Activated gamma-delta T cell treated with Interleukin-2 at 50 U/mL for 16 hours (primary cell): ENCODE measurements at regions not wholly inside any gene's neighbourhood (a gene's known extent, or its start where the extent isn't known, plus 50 kb on each side); places are given as distances from the start of the nearest gene placed in this dataset.

Experiments used
- DNase-seq: peaks from one replicate; pipeline ENCODE4 v3.0.0-alpha.2; 2020

DNA sequence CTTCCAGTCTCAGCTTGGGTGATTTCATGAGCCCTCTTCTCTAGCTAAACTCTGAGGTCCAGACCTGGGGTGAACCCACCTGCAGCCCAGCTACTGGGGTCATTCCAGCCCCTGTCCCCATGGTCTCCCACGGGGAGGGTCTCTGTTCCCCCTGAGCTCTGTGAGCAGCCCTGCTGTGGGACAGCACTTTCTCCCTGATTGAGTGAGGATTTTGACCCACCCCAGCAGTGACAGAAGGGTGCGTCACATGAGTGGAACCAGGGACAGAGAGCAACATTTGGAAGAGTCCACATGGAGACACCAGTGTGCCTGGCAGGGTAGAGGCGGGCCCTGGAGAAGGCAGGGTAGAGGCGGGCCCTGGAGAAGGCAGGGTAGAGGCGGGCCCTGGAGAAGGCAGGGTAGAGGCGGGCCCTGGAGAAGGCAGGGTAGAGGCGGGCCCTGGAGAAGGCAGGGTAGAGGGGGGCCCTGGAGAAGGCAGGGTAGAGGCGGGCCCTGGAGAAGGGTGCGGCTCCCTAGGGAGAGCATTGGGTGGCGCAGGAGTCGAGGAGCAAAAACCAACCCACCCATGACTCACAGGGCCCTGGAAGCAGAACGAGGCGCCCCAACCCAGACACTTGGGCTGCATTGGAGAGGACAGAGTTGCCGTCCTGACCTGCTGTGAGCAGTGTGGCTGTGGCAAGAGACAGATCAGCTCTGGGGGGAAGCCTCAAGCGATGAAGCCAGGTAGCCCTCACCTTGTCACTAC is 227.7 kb upstream of the B3GAT1 start:
- DNase-seq = no peak

DNA sequence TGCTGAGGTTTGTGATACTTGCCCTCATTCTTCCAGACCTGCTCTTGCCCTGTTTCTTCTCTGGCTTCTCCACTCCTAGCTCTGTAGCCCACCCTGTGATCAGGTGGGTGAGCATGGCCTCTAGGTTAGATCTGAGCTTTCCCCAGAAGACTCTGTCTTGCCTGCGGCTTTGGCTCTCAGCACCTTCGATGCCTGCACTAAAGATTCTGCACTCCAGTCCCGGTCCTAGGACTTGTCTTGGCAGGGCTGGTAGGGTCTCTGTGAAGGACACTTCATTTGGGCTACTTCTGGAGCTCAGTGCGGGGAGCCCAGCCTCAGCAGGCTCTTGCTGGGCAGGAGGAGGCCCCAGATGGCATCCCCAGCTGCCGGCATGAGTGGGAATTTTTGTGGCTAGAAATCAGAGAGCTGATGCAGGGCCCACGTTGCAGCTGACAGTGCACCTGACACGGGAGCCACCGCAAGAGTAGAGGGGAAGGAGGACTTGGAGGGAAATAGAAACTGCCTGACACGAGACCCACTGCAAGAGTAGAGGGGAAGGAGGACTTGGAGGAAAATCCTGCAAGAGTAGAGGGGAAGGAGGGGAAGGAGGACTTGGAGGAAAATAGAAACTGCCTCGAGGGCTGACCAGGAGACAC is 226.9 kb upstream of the B3GAT1 start:
- DNase-seq = no peak

DNA sequence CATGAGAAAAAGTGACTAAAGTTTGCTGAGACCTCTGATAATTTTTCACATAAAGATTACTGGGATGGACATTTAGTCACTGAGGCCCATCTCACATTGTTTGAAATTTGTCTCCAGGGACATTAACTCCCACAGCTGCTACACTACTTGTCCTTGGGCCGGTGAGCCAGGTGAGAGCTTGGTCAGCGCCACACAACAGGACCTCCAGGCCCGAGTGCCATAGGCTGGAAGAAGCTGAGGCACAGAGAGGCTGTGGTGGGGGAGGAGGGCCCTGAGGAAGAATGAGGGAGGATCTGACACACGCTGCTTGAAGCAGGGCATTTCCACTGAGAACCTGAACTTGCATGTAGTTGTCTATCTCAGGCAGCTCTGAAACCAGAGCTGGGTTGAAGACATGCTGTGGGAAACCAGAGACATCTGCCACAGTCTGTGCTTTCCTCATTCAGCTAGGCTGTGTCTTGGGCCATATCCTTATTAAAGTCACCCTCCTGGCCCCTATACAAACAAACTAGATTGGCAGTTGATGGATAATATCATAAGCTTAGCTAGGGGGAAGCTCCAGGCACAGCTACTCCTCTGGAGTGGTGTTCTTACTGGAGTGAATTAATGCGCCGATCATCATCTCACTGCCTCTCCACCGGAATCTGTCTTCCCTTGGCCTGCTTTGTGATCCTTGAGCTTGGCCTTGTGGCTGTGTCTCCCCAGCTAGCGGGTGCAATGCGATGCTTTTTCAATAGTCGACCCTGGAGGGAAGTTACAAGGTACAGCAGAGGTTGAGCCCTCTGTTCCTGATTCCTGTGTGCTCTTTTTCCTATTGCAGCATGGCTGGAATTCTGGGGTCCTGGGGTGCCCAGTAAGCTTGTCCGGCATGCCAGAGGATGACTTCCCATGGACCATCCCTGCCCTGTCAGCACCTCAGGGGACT is 225.3 kb upstream of the B3GAT1 start:
- no peak for DNase-seq

DNA sequence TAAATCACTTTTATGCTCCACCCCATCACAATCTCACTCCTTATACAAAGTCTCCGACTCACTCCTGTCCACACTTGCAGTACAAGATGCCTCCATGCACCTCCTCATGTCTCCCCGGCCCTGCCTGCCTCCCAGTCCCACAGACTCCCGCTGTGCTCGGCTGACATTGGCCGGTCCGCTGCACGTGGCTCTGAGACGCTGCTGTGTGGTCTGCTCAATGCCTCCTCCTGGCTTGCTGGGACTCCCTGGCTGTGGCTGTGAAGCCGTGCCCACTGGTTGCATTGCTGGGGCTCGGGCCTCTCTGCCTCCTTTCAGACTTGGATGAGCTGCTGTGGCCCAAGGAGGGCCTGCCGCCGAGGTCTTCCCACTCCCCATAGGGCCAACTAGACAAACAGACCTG is 224.0 kb upstream of the B3GAT1 start:
- DNase-seq = no peak

DNA sequence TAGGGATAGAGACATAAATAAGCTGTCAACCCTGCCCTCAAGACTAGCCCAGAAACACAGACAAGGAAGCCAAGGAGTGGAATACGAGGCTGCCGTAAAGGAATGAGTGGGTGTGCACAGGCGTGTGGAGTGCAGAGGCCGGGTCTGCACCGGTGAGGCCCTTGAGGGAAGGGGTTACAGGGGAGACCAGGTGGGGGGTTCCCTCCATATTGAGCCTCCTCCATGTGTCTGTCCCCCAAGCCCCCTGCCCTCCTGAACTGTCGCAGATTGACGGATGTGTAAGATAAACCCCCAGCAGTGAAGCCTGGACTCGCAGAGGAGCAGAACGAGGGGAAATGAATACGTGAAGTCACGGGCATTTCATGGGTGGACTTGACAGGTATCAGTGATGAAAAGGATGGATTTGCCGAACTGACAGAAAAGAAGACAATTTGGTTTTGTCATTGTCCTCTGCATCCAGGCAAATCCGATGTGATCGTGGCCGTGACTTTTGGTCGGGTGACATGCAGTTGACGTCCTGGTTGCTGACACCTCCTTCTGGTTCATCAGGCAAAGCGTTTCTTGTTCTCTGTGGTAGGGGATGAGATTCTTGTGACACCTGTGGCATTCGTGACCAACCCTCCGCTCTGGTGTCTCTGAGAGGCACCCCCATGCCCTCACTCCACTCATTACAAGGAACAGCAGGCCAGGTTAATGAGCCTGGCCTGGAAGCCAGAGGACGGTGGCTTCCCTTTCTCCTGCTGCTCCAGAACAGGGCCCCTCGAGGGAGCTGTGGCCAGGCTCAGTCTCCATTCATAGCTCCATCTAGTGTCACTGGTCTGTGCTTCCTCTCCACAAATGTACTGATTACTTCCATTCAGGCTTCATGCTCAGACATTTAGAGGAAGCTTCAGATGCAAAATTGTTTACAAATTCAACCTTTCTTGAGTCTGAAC is 223.1 kb upstream of the B3GAT1 start:
- no peak for DNase-seq

DNA sequence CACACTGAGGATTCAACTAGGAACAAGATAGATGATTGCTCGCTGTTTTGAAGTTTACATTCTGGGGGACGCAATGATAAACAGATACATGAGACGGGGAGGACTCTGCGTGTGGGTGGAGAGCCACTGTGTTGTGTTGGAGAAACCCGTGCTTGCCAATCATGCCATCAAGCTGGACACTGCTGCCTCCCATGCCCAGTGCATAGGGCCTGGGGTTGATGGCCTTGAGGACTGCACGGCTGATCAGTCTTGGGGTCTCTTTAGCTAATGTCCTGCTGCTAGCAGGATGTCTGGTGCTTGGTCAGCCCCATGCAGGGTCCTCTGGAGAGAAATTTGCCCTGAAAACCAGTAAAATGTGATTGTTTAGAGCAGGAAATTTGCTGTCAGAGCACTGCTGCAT is 221.2 kb upstream of the B3GAT1 start:
- no peak for DNase-seq

DNA sequence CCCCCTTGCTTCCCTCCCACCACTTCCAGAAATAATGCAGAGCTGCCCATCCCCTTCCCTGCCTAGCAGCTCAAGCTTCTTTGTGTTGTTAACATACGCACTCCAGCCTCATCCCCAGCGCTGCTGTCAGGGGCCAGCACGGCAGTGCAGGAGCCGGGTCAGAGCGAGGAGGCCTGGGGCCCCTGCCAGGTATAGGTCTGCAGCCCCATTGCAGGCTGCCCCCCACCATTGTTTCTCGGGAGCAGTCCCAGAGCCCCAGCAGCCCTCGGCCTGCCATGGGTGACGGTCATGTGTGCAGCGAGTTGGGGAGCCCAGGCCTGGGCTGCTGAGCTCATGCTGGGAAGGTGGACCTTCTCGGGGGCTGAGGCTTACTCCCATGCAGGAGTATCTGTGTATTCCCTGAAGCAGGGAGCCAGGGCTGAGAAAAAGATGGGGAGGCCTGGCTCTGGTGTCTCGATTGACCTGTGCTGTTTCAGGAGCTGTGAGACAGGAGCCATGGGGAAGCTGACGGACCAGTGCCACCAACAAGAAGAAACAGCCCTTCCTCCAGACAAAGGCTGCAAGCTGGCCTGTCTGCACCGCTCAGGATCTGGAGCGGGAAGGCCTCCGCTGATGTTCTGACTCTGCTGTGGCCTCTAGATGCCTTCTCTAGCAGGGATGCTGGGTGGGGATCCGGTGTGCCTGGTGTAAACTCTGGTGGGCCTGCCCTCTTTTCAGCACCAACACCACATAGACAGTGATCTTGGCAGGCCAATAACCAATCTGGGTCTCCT is 220.5 kb upstream of the B3GAT1 start:
- no peak for DNase-seq

DNA sequence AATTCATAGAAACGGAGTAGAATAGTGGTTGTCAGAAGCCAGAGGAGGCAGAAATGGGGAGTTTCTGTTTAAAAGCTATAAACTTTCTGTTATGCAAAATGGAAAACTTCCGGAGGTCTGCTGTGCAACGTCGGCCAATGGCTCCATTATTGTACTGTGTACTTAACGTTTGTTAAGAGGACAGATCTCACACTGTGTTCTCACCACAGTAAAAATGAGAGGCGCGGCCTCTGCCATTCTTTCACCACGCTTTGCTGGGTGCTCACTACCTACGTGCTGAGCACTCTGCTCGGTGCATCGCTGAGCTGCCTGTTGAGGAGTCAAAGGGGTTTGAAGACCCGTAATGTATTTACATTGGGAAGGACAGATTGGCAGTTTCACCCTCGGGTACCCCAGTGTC is 218.8 kb upstream of the B3GAT1 start:
- DNase-seq = no peak

DNA sequence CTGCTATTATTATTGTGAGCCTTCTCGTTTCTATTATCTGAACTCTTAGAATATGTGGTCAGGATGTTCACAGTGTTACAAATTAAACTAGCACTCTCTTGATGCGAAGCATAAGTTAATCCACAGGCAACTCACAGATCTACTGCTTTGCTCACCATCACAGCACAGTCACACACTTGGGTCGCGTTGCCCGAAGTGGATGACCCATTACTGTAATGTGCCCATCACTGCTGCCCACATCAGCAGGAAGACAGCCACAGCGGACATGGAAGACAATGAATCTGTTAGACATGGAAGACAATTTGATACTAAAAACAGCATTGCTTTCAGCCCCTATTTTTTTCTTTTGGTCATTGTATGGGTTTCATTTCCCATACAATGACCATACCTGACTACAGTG is 216.4 kb upstream of the B3GAT1 start:
- no peak for DNase-seq

DNA sequence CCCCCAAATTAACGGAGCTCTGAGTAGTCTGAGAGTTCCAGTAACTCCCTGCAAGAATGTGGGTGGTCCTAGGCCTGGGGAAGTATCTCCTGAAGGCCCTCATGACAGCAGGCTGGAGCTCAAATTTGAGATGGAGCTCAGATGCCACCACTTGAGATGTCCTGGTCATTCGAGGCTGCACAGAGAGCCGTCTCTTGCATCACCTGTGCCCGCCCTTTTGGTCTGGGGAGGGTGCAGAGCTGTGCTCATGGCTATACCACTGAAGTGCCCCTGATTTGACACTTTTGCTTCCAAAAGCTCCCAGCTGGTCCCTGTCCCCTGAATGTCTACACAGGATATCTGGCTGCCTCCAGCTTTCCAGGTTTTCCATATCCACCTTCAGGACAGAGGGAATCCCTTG is 214.0 kb upstream of the B3GAT1 start:
- DNase-seq = no peak

DNA sequence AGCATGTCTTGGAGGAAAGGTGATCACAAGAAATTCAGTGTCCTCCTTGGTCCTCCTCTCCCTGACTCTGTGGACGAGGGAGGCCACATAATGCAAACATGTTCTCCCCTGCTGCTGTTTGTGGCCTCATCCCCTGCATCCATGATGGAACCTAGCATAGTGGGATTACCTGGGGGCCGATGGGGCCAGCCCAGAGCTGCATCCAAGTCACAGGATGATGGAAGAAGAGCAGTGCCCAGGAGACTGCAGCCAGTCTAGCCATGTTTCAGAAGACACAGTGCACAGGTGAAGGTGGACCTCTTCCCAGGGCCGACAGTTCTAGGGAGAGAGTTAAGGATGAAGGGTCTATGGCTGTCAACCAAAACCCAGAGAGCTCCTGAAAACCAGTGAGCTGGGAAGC is 213.6 kb upstream of the B3GAT1 start:
- no peak for DNase-seq

DNA sequence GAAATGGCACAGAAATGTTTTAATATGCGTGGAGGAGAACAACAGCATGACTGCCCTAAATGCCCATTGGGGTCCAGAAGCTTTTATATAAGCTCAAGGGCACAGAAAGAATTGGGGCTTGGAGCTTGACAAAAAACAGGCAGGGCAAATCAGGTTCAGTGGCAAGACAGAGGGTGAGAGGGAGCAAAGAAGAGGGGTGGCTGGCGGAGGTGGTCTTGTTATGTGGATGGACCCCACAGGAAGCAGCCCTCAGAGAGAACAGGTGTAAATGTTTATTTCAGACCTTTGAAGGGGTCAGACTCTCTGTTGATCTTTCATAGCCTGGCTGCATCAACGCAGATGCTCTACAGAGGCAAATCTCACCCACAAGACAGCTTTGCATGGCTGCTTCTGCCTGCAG is 213.1 kb upstream of the B3GAT1 start:
- DNase-seq = no peak

DNA sequence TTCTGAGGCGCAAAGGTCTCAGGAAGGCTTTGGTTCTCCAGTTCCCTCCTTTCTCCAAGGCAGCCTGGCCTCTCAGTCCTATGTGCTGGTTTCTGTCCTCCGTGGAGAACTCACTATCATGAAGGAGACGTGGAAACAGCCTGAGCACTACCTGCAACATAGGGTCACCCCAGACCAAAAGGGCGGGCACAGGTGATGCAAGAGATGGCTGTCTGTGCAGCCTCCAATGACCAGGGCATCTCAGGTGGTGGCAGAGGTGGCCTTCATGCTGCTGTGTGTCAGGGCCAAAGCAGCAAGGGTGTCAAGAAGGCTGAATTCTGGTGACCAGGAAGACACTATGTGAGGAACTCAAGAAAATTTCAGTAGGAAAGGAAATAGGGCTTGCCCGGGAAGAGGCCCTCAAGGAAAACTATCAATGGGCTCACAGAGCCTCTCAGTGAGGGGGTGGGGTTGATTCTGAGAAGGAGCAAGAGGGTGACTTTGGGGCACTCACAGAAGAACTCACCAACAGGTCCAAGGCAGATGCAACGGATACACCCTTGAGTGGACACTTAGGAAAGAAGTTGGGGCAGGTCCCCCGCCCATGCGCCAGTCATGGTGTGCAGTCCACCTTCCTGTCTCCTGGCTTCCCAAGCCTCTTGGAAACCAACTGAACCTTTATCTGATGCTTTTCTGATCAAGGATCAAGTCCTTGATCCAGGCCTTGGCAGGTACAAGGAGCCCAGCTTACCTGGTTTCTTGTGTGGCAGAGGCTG is 212.3 kb upstream of the B3GAT1 start:
- DNase-seq = no peak

DNA sequence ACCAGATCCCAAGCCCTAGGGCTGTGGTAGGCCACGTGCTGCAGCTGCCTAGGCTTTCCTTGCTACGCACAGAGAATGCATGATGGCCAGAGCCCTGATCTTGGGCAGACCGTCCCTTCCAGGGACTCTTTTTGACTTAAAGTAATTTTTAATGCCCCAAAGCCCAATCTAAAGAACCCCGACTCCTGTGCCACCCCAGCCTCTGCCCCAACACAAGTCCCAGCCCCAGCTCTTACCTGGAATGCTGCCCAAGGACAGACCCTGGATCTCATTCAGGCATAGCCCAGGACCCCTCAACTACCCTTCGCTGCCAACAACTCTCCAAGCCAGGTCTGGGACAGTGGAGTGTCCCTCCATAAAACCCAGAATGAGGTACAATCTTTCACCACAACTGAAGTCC is 211.7 kb upstream of the B3GAT1 start:
- DNase-seq = no peak

DNA sequence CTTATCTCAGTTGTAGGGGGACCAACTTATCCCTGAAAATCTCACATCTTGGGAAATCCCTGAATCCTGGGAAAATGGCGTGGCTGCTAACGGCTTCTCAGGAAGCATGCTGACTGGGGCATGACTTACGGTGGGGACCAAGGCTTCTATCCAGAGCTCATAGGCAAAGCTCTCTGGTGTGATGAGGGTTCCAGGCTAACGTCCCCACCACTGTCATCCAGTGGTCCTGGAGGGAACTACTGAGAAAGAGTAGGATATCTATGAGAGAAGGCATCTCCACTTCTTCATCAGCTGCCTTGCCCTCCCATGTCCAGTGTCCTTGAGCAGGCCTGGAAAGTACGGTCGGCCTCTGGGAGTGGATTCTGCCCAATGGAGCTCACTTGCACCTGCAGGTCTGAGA is 210.4 kb upstream of the B3GAT1 start:
- DNase-seq = no peak

DNA sequence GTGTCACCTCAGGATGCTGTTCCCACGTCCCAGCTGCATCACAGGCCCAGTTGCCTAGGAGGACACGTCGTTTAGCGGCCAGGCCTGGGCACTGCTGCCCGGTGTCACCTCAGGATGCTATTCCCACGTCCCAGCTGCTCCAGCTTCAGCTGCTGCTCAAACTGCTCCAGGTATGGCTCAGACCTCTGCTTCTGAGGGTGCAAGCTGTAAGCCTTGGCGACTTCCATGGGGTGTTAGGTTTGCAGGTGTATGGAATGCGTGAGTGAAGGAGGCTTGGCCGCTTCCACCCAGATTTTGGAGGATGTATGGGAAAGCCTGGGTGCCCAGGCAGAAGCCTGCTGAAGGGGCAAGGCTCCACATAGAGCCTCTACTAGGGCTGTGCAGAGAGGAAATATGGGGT is 205.3 kb upstream of the B3GAT1 start:
- DNase-seq = no peak

DNA sequence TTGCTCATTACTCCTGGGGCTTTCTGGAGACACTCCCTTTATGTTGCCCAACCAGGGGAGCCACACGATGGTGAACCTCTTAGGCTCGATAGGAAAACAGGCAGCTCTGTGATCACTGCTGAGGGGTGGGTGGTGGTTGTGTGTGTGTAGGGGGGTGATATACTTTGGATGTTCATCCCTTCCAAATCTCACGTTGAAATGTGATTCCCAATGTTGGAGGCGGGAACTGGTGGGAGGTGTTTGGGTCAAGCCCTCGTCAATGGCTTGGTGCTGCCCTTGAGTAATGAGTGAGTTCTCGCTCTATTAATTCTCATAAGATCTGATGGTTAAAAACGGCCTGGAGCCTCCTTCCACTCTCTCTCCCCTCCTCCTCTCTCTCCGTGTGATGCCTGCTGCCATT is 204.0 kb upstream of the B3GAT1 start:
- DNase-seq = no peak

DNA sequence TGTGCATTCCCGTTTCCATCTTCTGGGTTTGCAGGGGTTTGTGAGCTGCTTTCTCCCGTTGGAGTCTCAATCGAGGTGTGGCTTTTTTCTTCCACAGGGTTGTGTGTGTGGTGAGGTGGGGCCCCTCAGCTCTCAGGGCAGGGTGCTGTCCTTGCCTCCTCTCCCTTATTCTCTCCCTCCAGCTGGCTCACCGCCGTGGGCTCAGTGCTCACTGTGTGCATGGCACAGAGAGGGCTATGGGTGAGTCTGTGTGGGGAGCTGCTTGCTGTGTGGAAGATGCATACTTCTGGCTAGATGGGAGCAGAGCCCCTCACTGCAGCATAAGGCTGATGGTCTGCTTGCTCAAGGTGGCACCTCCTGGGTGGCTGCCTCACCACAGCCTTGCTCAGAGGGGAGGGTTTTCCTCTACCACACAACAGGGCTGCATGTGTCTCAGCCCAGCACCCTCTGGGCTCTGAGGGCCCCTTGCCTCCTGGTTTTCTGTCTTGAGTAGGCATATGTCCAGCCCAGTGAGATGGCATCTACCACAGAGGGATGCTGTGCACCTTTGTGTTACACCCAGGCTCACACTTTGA is 203.1 kb upstream of the B3GAT1 start:
- DNase-seq = no peak

DNA sequence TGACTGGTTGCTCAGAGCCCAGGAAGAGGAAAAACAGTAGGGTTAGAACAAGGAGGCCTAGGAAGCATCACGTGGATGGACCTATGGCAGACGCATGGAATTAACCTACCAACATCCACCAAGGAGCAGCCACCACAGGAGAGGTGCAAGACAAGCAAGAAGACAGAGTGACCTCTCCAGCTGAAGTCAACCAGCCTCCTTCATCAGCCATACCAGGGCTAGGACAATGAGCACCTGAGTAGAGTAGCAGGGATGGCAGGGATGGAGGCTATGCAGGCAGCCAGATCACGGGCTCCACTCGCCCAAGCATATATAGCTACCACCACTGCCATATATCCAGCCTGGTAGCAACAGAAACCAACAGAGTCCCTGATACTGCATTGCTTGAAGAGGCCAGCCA is 202.1 kb upstream of the B3GAT1 start:
- no peak for DNase-seq

DNA sequence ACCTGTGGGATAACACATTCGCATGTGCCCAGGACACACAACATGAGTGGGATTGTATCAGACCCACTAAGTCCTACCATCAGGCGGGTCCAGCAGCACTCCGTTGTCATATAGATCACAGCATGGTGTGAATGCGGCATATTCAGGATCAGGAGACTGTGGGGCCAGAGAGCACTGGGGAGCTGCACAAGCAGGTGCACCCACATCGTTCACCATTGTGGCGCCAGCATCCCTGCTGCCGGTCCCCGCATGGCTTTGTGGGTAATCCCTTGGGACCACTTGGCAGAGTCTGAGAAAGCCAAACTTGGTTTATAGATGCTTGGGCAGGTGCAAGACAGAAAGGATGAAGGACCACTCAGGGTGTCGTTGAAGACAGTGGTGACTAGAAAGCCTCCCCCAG is 201.6 kb upstream of the B3GAT1 start:
- no peak for DNase-seq
